Fibroblast of skin of back (primary cell): ENCODE measurements at regions not wholly inside any gene's neighbourhood (a gene's known extent, or its start where the extent isn't known, plus 50 kb on each side); places are given as distances from the start of the nearest gene placed in this dataset.
A peak's percentile ranks its signal among the peaks of the same experiment; 100 is the strongest.
"Not testable (repeated sequence)": the region's sequence is repeated elsewhere in the genome, so short reads cannot be mapped to it uniquely, and the experiment has no call there.

Experiments
- DNase-seq: peaks from one replicate; pipeline ENCODE4 v3.0.0-alpha.2; 2013

- not testable (repeated sequence) for DNase-seq
These were observed 225.6 kb upstream of the EDNRA start for GRCh38 chr4:147255268-147255667.

DNA sequence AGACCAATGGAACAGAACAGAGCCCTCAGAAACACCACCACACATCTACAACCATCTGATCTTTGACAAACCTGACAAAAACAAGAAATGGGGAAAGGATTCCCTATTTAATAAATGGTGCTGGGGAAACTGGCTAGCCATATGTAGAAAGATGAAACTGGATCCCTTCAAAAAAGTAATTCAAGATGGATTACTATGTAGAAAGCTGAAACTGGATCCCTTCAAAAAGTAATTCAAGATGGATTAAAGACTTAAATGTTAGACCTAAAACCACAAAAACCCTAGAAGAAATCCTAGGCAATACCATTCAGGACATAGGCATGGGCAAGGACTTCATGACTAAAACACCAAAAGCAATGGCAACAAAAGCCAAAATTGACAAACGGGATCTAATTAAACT lies 221.6 kb upstream of the EDNRA start:
- not testable (repeated sequence) for DNase-seq

DNA sequence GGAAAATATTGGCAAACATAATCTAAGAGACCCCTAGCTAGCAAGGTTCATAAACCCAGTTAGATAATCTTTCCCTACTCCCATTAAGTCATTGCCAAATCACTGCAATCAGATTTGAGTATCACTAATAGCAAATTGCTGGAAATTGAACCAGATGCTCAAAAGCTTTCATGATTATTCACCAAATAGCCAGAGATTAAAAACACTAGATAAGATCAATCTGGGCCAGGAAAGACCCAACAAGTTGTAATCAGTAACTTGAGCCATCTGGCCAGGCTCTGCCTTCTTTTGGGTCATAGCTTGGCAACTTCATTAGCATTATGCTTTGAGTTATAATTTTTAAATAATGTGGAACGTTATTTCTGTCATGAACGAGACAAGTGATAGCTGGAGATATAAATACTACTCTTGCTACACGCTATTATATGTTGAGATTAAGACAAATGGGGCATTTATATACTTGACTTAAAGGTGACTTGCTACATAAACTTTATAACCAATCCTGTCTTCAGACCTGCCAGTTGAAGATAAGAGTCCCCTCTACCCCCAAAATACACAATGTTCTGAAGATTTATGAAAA lies 196.6 kb upstream of the EDNRA start:
- DNase-seq = no peak

DNA sequence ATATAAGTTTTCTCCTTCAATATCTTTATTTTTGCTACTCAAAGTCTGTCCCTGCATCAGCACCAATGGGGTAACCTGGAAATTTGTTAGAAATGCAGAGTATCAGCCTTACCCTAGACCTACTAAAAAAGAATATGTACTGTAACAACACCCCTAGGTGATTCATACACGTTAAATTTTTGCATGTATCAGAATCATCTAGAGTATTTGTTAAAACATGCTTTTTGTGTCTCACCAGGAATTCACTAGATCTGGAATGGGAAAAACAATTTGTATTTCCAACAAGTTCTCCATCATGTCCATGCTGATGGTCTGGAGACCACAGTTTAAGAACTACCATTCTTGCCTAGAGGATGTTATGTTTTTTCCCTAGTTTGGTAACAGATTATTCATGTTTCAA lies 196.0 kb upstream of the EDNRA start:
- no peak for DNase-seq

DNA sequence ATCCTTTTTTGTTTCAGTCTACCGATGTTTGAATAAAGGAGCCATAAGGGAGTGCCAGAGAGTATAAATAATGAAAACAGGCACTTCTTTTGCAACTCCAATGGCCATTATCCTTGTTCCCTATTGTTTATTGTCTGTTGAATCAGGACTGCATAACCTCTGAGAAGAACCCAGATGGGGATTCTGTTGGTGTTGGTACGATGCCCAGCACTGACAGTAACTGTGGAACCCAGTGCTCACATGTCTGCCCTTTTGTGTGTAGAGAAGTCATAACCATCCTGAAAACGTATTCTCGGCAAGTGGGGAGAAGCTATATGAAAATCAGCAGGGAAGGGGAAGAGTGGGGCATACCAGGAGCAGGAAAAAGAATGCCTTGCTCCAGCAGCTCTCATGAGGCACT lies 195.1 kb upstream of the EDNRA start:
- DNase-seq = peak; percentile 32

GRCh38 chr4:147286846-147287587 lies 193.9 kb upstream of the EDNRA start:
- no peak for DNase-seq

- DNase-seq = no peak
These were observed 193.4 kb upstream of the EDNRA start for GRCh38 chr4:147287588-147287890.

- no peak for DNase-seq
These were observed 192.4 kb upstream of the EDNRA start for GRCh38 chr4:147288512-147288911.

- DNase-seq = no peak
These were observed 191.7 kb upstream of the EDNRA start for GRCh38 chr4:147289181-147289580.

- peak; percentile 51 for DNase-seq
These were observed 188.1 kb upstream of the EDNRA start for GRCh38 chr4:147292604-147293313.

- DNase-seq = not testable (repeated sequence)
These were observed 187.6 kb upstream of the EDNRA start for GRCh38 chr4:147293314-147293677.

GRCh38 chr4:147299205-147299604 lies 181.7 kb upstream of the EDNRA start:
- no peak for DNase-seq

- DNase-seq = no peak
These were observed 177.6 kb upstream of the EDNRA start for GRCh38 chr4:147303174-147303872.

GRCh38 chr4:147303873-147304229 lies 177.0 kb upstream of the EDNRA start:
- no peak for DNase-seq

DNA sequence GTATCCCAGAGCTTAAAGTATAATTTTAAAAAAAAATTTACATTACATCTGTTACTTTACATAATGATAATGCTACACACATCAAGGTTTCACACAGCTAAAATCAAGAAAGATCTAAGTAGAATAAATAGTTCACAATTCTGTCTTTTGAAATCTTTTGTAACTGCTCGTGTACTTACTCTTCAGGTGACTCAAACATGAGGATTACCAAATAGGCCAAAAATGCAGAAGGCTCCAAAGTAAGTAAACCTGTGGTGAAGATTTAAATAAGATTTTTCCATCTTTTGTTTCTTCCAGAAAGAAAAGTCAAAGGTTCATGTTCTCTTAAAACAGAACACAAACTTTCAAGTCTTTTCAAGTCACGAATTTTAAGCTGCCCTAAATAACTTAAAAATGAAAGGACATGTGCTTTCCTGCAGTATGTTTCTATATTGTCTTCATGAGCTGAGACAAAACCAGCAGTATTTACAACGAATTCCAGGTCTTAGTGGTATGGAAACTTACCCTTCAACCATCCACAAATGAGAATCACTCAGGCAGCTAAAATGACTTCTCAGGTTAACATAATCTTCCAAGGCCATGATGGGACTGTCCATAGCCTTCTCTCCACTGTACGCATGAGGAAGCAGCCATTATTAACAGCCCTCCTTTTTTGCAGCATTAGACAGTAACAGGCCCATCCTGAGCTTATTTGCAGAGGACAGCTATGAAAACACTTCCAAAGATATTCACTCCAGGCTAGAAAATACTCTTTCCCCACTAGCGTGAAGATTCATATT lies 172.8 kb upstream of the EDNRA start:
- DNase-seq = no peak

DNA sequence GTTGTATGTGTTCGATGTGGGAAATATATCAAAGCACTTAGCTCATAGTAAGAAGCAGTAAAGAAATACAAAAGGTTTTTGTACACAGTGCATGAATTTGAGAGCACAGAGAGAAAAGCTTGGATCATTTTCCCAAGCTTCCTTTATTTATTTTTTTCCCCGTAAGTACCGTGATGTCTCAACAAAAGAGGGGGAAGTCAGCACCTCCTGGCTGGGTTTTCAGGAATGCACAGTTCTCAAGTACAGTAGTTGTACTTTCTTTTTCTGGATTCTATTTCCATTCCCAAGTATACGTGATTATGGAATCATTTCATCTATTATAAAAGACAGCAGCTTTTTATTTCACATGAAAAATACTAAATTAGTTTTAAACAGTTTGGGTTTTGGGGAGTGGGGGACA lies 171.5 kb upstream of the EDNRA start:
- DNase-seq = no peak

GRCh38 chr4:147310312-147310711 lies 170.6 kb upstream of the EDNRA start:
- no peak for DNase-seq

- no peak for DNase-seq
These were observed 168.9 kb upstream of the EDNRA start for GRCh38 chr4:147311956-147312355.

- peak; percentile 74 for DNase-seq
These were observed 168.4 kb upstream of the EDNRA start for GRCh38 chr4:147312376-147313046.

GRCh38 chr4:147313108-147313507 lies 167.8 kb upstream of the EDNRA start:
- DNase-seq = no peak

GRCh38 chr4:147318586-147318985 lies 162.3 kb upstream of the EDNRA start:
- DNase-seq = peak; percentile 43

GRCh38 chr4:147325571-147325981 lies 155.3 kb upstream of the EDNRA start:
- peak; percentile 81 for DNase-seq
